Keratinocyte (primary cell): ENCODE measurements at regions not wholly inside any gene's neighbourhood (a gene's known extent, or its start where the extent isn't known, plus 50 kb on each side); places are given as distances from the start of the nearest gene placed in this dataset.

Source experiments
- DNase-seq: peaks from one replicate; pipeline ENCODE4 v3.0.0-alpha.2; 2011; ENCODE audit warnings: low read depth, missing footprints, low spot score
- FAIRE-seq: peaks from 2 replicates; lab custom pipeline; 2011; peaks lifted over from hg19 to GRCh38; lab: Jason Lieb, UNC
- H2AFZ ChIP-seq: 2 replicates; pipeline ENCODE4 v1.6.0; 2012; ENCODE audit warnings: low read length, control low read depth, inconsistent platforms; ENCODE audit not compliant: control insufficient read depth
- H3K27ac ChIP-seq: 2 replicates; pipeline ENCODE4 v1.5.1; 2011; ENCODE audit warnings: low read length; ENCODE audit not compliant: control insufficient read depth, insufficient read depth
- H3K27me3 ChIP-seq: 3 replicates; pipeline ENCODE4 v1.6.0; 2011; ENCODE audit warnings: low read length; ENCODE audit not compliant: control insufficient read depth, insufficient read depth; ENCODE audit errors: extremely low read depth
- H3K36me3 ChIP-seq, 2 experiments: 2 replicates in 1 of 2; 3 replicates in 1 of 2; pipeline ENCODE4 v1.5.1; 2011; ENCODE audit warnings: low read length in 2 of 2, mild to moderate bottlenecking in 1 of 2; ENCODE audit not compliant: control insufficient read depth in 2 of 2, insufficient read depth in 2 of 2; ENCODE audit errors: extremely low read depth in 1 of 2
- H3K4me1 ChIP-seq: 3 replicates; pipeline ENCODE4 v1.5.1; 2011; ENCODE audit warnings: low read length; ENCODE audit not compliant: control insufficient read depth, insufficient read depth; ENCODE audit errors: extremely low read depth
- H3K4me2 ChIP-seq: 3 replicates; pipeline ENCODE4 v1.6.0; 2011; ENCODE audit warnings: low read depth, low read length; ENCODE audit not compliant: control insufficient read depth, insufficient read depth; ENCODE audit errors: extremely low read depth
- H3K4me3 ChIP-seq, 3 experiments: fragments of 200-600 bp in 1 of 3; sonication (generic) in 1 of 3; 2 replicates in 2 of 3; 3 replicates in 1 of 3; pipeline ENCODE4 v1.5.1; 2011 to 2016; ENCODE audit warnings: low read length in 3 of 3, mild to moderate bottlenecking in 3 of 3, control low read depth in 2 of 3, inconsistent platforms in 1 of 3, low read depth in 1 of 3, mixed read lengths in 1 of 3, mixed run types in 1 of 3, moderate library complexity in 1 of 3; ENCODE audit not compliant: control insufficient read depth in 2 of 3, insufficient read depth in 2 of 3; ENCODE audit errors: extremely low read depth in 1 of 3
- H3K79me2 ChIP-seq: 2 replicates; pipeline ENCODE4 v1.6.0; 2012; ENCODE audit warnings: low read length; ENCODE audit not compliant: control insufficient read depth, insufficient read depth
- H3K9ac ChIP-seq: 3 replicates; pipeline ENCODE4 v1.6.0; 2011; ENCODE audit warnings: low read length; ENCODE audit not compliant: control insufficient read depth, insufficient read depth; ENCODE audit errors: extremely low read depth
- H3K9me1 ChIP-seq: 3 replicates; pipeline ENCODE4 v1.6.0; 2011; ENCODE audit warnings: low read length; ENCODE audit not compliant: control insufficient read depth, insufficient read depth; ENCODE audit errors: extremely low read depth
- H3K9me3 ChIP-seq: 2 replicates; pipeline ENCODE4 v1.5.1; 2012; ENCODE audit warnings: low read depth, low read length; ENCODE audit not compliant: control insufficient read depth
- H4K20me1 ChIP-seq: 3 replicates; pipeline ENCODE4 v1.6.0; 2011; ENCODE audit warnings: low read length; ENCODE audit not compliant: control insufficient read depth, insufficient read depth; ENCODE audit errors: extremely low read depth
- EZH2 ChIP-seq: IDR thresholded peaks from one replicate; pipeline ENCODE4 v1.6.1; 2012; ENCODE audit warnings: inconsistent platforms, mild to moderate bottlenecking, low read length, moderate library complexity
- dilution Hi-C: fragments of 300-500 bp; cut with MboI; formaldehyde crosslinking; loops from one replicate; pipeline ENCODE4 v1.7.0; 2020; ENCODE audit warnings: low sequenced_read_pairs; ENCODE audit not compliant: extremely low pct_ligation_motif_present
- TF ChIP-seq, protein P1 (sequence below), 3 experiments: IDR thresholded peaks in 1 of 3; conservative IDR thresholded peaks in 1 of 3; optimal IDR thresholded peaks in 1 of 3; 2 replicates in 2 of 3; 3 replicates in 1 of 3; pipeline versions ENCODE3 to v1.5.1; 2011; ENCODE audit warnings: low read length in 3 of 3, mild to moderate bottlenecking in 3 of 3, moderate library complexity in 2 of 3, control low read depth in 1 of 3, inconsistent platforms in 1 of 3; ENCODE audit not compliant: insufficient read depth in 2 of 3; ENCODE audit errors: extremely low read depth in 1 of 3

GRCh38 chr7:106808967-106809635 lies 56.0 kb upstream of the PIK3CG start:
- H2AFZ ChIP-seq, result no peak overlapping the region
- no peaks in the 10 kb centered on the region for H3K9me3 ChIP-seq
- no peaks in the 10 kb centered on the region for H4K20me1 ChIP-seq
- no peak overlapping the region for H3K4me2 ChIP-seq
- no peak for TF ChIP-seq EZH2
- TF ChIP-seq, protein P1, sequence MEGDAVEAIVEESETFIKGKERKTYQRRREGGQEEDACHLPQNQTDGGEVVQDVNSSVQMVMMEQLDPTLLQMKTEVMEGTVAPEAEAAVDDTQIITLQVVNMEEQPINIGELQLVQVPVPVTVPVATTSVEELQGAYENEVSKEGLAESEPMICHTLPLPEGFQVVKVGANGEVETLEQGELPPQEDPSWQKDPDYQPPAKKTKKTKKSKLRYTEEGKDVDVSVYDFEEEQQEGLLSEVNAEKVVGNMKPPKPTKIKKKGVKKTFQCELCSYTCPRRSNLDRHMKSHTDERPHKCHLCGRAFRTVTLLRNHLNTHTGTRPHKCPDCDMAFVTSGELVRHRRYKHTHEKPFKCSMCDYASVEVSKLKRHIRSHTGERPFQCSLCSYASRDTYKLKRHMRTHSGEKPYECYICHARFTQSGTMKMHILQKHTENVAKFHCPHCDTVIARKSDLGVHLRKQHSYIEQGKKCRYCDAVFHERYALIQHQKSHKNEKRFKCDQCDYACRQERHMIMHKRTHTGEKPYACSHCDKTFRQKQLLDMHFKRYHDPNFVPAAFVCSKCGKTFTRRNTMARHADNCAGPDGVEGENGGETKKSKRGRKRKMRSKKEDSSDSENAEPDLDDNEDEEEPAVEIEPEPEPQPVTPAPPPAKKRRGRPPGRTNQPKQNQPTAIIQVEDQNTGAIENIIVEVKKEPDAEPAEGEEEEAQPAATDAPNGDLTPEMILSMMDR (optimal IDR thresholded peaks at IDR 0.05 in 1 of 3, IDR thresholded peaks at IDR 0.05 in 1 of 3, conservative IDR thresholded peaks at IDR 0.05 in 1 of 3; ENCODE audit: extremely low read depth in 1 of 3, insufficient read depth in 2 of 3, low read length in 3 of 3), result no peak
- no peaks in the 10 kb centered on the region for H3K9me1 ChIP-seq
- H3K36me3 ChIP-seq, result no peaks in the 10 kb centered on the region
- no peaks in the 10 kb centered on the region for H3K79me2 ChIP-seq
- no peak for FAIRE-seq
- DNase-seq, result no peak
- no peaks in the 10 kb centered on the region for H3K4me1 ChIP-seq
- H3K4me3 ChIP-seq, result no peak overlapping the region
- no peak overlapping the region for H3K9ac ChIP-seq
- H3K27me3 ChIP-seq, result peaks cover 4% of the 10 kb centered on the region
- H3K27ac ChIP-seq, result no peak overlapping the region
- dilution Hi-C loops, result no loop called here

- H3K36me3 ChIP-seq, result no peaks in the 10 kb centered on the region
- no peak for FAIRE-seq
- dilution Hi-C loops, result no loop called here
- no peak overlapping the region for H3K4me2 ChIP-seq
- no peaks in the 10 kb centered on the region for H3K9me1 ChIP-seq
- no peaks in the 10 kb centered on the region for H3K9me3 ChIP-seq
- no peak for DNase-seq
- H3K4me3 ChIP-seq, result no peak overlapping the region
- H4K20me1 ChIP-seq, result no peaks in the 10 kb centered on the region
- no peaks in the 10 kb centered on the region for H3K4me1 ChIP-seq
- no peaks in the 10 kb centered on the region for H3K79me2 ChIP-seq
- H3K27me3 ChIP-seq, result peaks cover 4% of the 10 kb centered on the region
- H3K9ac ChIP-seq, result no peak overlapping the region
- no peak overlapping the region for H2AFZ ChIP-seq
- TF ChIP-seq, protein P1 (optimal IDR thresholded peaks at IDR 0.05 in 1 of 3, IDR thresholded peaks at IDR 0.05 in 1 of 3, conservative IDR thresholded peaks at IDR 0.05 in 1 of 3; ENCODE audit: extremely low read depth in 1 of 3, insufficient read depth in 2 of 3, low read length in 3 of 3), result no peak
- no peak for TF ChIP-seq EZH2
- no peak overlapping the region for H3K27ac ChIP-seq
Observed at GRCh38 chr7:106811472-106811871, 53.6 kb upstream of the PIK3CG start.
